Fibroblast of skin of left quadriceps (primary cell): ENCODE measurements at regions not wholly inside any gene's neighbourhood (a gene's known extent, or its start where the extent isn't known, plus 50 kb on each side); places are given as distances from the start of the nearest gene placed in this dataset.
"Not testable (repeated sequence)": the region's sequence is repeated elsewhere in the genome, so short reads cannot be mapped to it uniquely, and the experiment has no call there.

ENCODE experiments used
- DNase-seq, 2 experiments: peaks; one replicate each; pipeline ENCODE4 v3.0.0-alpha.2; 2013; ENCODE audit warnings: low read depth in 2 of 2

GRCh38 chr21:29396951-29397455, 98.3 kb downstream of the BACH1 start:
- no peak for DNase-seq

GRCh38 chr21:29403301-29403700, 104.6 kb downstream of the BACH1 start:
- DNase-seq, result no peak

GRCh38 chr21:29403922-29404538, 105.3 kb downstream of the BACH1 start:
- no peak for DNase-seq

GRCh38 chr21:29405503-29406122, 106.9 kb downstream of the BACH1 start:
- DNase-seq, result no peak

GRCh38 chr21:29406385-29406784, 107.7 kb downstream of the BACH1 start:
- no peak for DNase-seq

- no peak for DNase-seq
Observed at GRCh38 chr21:29407571-29407970, 108.8 kb downstream of the BACH1 start.

GRCh38 chr21:29413683-29414082, 115.0 kb downstream of the BACH1 start:
- DNase-seq, result no peak

GRCh38 chr21:29416268-29416667, 117.5 kb downstream of the BACH1 start:
- DNase-seq, result no peak

GRCh38 chr21:29418813-29419212, 120.1 kb downstream of the BACH1 start:
- DNase-seq, result no peak

GRCh38 chr21:29419422-29419821, 120.7 kb downstream of the BACH1 start:
- DNase-seq, result no peak

GRCh38 chr21:29423099-29423870, 124.6 kb downstream of the BACH1 start:
- no peak for DNase-seq

- DNase-seq, result no peak
Observed at GRCh38 chr21:29424728-29425127, 126.0 kb downstream of the BACH1 start.

GRCh38 chr21:29429218-29429617, 130.5 kb downstream of the BACH1 start:
- DNase-seq, result no peak

- no peak for DNase-seq
Observed at GRCh38 chr21:29430030-29430429, 131.3 kb downstream of the BACH1 start.

- no peak for DNase-seq
Observed at GRCh38 chr21:29430576-29430975, 131.9 kb downstream of the BACH1 start.

- DNase-seq, result no peak
Observed at GRCh38 chr21:29431178-29431577, 132.5 kb downstream of the BACH1 start.

- no peak for DNase-seq
Observed at GRCh38 chr21:29431680-29432079, 133.0 kb downstream of the BACH1 start.

- no peak for DNase-seq
Observed at GRCh38 chr21:29433366-29434059, 134.8 kb downstream of the BACH1 start.

GRCh38 chr21:29434081-29434480, 135.4 kb downstream of the BACH1 start:
- DNase-seq, result no peak

GRCh38 chr21:29434982-29435381, 136.3 kb downstream of the BACH1 start:
- not testable (repeated sequence) for DNase-seq

GRCh38 chr21:29436143-29436542, 137.4 kb downstream of the BACH1 start:
- no peak for DNase-seq

GRCh38 chr21:29436650-29437049, 137.9 kb downstream of the BACH1 start:
- DNase-seq, result no peak
